ENCODE measurements at regions not wholly inside any gene's neighbourhood (a gene's known extent, or its start where the extent isn't known, plus 50 kb on each side); places are given as distances from the start of the nearest gene placed in this dataset.

GRCh38 chr4:183017962-183018361 lies 81.1 kb upstream of the WWC2 start:
- Histone ChIP-seq H4K8ac (ENCODE audit: low read depth in 2 of 2, low read length in 2 of 2) (no peak overlapping the region), H3K56ac (ENCODE audit: extremely low read depth, insufficient read depth, low read length) (no peak overlapping the region), H3K4me3 (ENCODE audit: insufficient read depth, low read depth, low read length) (no peak overlapping the region), H4K20me1 (ENCODE audit: insufficient read depth, low read length) (no peaks in the 10 kb centered on the region), H3K27me3 (ENCODE audit: control insufficient read depth, insufficient read depth, low read length) (peaks cover 64% of the 10 kb centered on the region), H4K5ac (ENCODE audit: low read depth, low read length) (no peak overlapping the region), H2AFZ (replicated peaks; ENCODE audit: low read length, poor library complexity) (no peak overlapping the region), H3K4me1 (ENCODE audit: control insufficient read depth, insufficient read depth, low read length) (no peaks in the 10 kb centered on the region), H2AK5ac (ENCODE audit: low read depth, low read length) (no peak overlapping the region), H3K9me1 (ENCODE audit: insufficient read depth, low read length) (no peaks in the 10 kb centered on the region), H2BK5ac (ENCODE audit: low read depth, low read length, poor library complexity, severe bottlenecking) (no peak overlapping the region), H4K91ac (ENCODE audit: insufficient read depth, low read depth, low read length) (no peak overlapping the region), H3K79me1 (ENCODE audit: low read depth in 1 of 2, low read length in 2 of 2) (no peaks in the 10 kb centered on the region), H3K18ac (ENCODE audit: low read depth, low read length) (no peak overlapping the region), H3K9me3 (ENCODE audit: control insufficient read depth, insufficient read depth, low read length) (no peaks in the 10 kb centered on the region; the same call in 1 of the 2 replicates), H2BK15ac (ENCODE audit: low read depth, low read length) (no peak overlapping the region), H3K4ac (ENCODE audit: low read depth, low read length) (no peak overlapping the region), H2BK120ac (ENCODE audit: low read depth, low read length) (no peak overlapping the region), H3K36me3 (ENCODE audit: control insufficient read depth, insufficient read depth, low read length) (no peaks in the 10 kb centered on the region), H3K4me2 (ENCODE audit: low read depth, low read length) (no peak overlapping the region), H3K27ac (ENCODE audit: insufficient read depth, low read length) (no peak overlapping the region), H3K14ac (replicated peaks; ENCODE audit: low read depth, low read length) (no peak overlapping the region), H2BK20ac (ENCODE audit: low read depth, low read length) (no peak overlapping the region), H3K9ac (ENCODE audit: low read depth, low read length) (no peak overlapping the region), H2AK9ac (replicated peaks; ENCODE audit: low read depth, low read length, poor library complexity) (no peak overlapping the region), H3K23ac (ENCODE audit: low read depth, low read length) (no peak overlapping the region)
- POLR2A ChIA-PET (ENCODE audit: unreplicated experiment): no interaction called here
- 79% methylated on average over 3 of the region's 6 CpGs; no CpG with 5 or more reads in 1 of the 2 experiments for WGBS, 2 experiments (ENCODE audit: extremely low coverage in 2 of 2, insufficient read length in 1 of 2)
- intact Hi-C loops (cut with micrococcal nuclease): no loop called here
- CTCF ChIA-PET: no interaction called here
- dilution Hi-C loops (cut with HindIII; ENCODE audit: low sequenced_read_pairs, unreplicated experiment): no loop called here
- ATAC-seq (ENCODE audit: low read depth) (no peak), DNase-seq (no peak)
- no TSS peak for BruUV-seq (replicated peaks)
- no peak for TF ChIP-seq SMC3 (IDR thresholded peaks at IDR 0.05; ENCODE audit: low read depth, low read length)
- TF ChIP-seq, protein P1, sequence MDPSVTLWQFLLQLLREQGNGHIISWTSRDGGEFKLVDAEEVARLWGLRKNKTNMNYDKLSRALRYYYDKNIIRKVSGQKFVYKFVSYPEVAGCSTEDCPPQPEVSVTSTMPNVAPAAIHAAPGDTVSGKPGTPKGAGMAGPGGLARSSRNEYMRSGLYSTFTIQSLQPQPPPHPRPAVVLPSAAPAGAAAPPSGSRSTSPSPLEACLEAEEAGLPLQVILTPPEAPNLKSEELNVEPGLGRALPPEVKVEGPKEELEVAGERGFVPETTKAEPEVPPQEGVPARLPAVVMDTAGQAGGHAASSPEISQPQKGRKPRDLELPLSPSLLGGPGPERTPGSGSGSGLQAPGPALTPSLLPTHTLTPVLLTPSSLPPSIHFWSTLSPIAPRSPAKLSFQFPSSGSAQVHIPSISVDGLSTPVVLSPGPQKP (IDR thresholded peaks at IDR 0.05; ENCODE audit: borderline replicate concordance, low read depth, low read length): no peak
- TF ChIP-seq NFE2L2 (IDR thresholded peaks at IDR 0.05; ENCODE audit: low read depth, low read length): no peak
- no peak for TF ChIP-seq CEBPB (IDR thresholded peaks at IDR 0.05; ENCODE audit: low read depth, low read length)
- TF ChIP-seq RAD21 (IDR thresholded peaks at IDR 0.05; ENCODE audit: low read length): no peak
- no peak for TF ChIP-seq RFX5 (IDR thresholded peaks at IDR 0.05; ENCODE audit: low read depth, low read length)
- no peak for TF ChIP-seq FOS (IDR thresholded peaks at IDR 0.05; ENCODE audit: low read depth, low read length)
- TF ChIP-seq RCOR1 (IDR thresholded peaks at IDR 0.05; ENCODE audit: insufficient replicate concordance, low read length): no peak
- TF ChIP-seq MXI1 (IDR thresholded peaks at IDR 0.05; ENCODE audit: borderline replicate concordance, low read depth, low read length): no peak
- TF ChIP-seq BHLHE40 (IDR thresholded peaks at IDR 0.05; ENCODE audit: low read depth, low read length): no peak
- in situ Hi-C loops (cut with MboI; ENCODE audit: low sequenced_read_pairs): no loop called here
